B cell (primary cell): ENCODE measurements at regions not wholly inside any gene's neighbourhood (a gene's known extent, or its start where the extent isn't known, plus 50 kb on each side); places are given as distances from the start of the nearest gene placed in this dataset.

Experiments
- ATAC-seq: fragments of 200-7000 bp; cut with Tn5 transposase; one replicate; pipeline ENCODE4 v1.10.0; 2021; ENCODE audit warnings: low read depth, mild to moderate bottlenecking, moderate number of reproducible peaks, moderate library complexity
- CTCF ChIA-PET: fragments of 350-600 bp; sonication (Branson Sonifier 250); formaldehyde crosslinking; loops from one replicate; lab custom pipeline; 2021; ENCODE audit warnings: antibody characterized with exemption, inconsistent platforms; lab: Charles Lee
- POLR2A ChIA-PET: fragments of 350-600 bp; sonication (Branson Sonifier 250); formaldehyde crosslinking; loops from one replicate; lab custom pipeline; 2021; ENCODE audit warnings: antibody characterized with exemption; lab: Charles Lee
- DNase-seq: peaks from one replicate; pipeline ENCODE4 v3.0.0; 2013
- H2AFZ ChIP-seq: 2 replicates; pipeline ENCODE4 v1.6.1; 2012; ENCODE audit warnings: mild to moderate bottlenecking, low read depth, low read length; ENCODE audit not compliant: insufficient read depth, poor library complexity, severe bottlenecking
- H3K27ac ChIP-seq, 2 donors: 1 replicate in 1 of 2; 2 replicates in 1 of 2; pipeline ENCODE4 v1.5.1; 2012 to 2013; ENCODE audit warnings: low read length in 2 of 2, mild to moderate bottlenecking in 2 of 2, moderate library complexity in 1 of 2
- H3K27me3 ChIP-seq, 4 experiments: fragments of 200-600 bp in 1 of 4; sonication (generic) in 1 of 4; replicated peaks in 1 of 4; 1 replicate in 2 of 4; 2 replicates in 2 of 4; pipeline versions ENCODE4 v1.6.1 to v1.7.0; 2013 to 2016; ENCODE audit warnings: low read length in 3 of 4, mild to moderate bottlenecking in 2 of 4, mixed read lengths in 1 of 4, moderate library complexity in 1 of 4; ENCODE audit not compliant: insufficient read depth in 4 of 4, control insufficient read depth in 3 of 4; ENCODE audit errors: control extremely low read depth in 1 of 4
- H3K36me3 ChIP-seq, 2 experiments: replicated peaks in 1 of 2; 1 replicate in 1 of 2; 2 replicates in 1 of 2; pipeline versions ENCODE4 v1.6.1 to v1.7.1; 2013; ENCODE audit warnings: low read length in 1 of 2; ENCODE audit not compliant: insufficient read depth in 2 of 2, control insufficient read depth in 1 of 2; ENCODE audit errors: control extremely low read depth in 1 of 2, extremely low read depth in 1 of 2
- H3K4me1 ChIP-seq, 2 donors: fragments of 200-600 bp in 1 of 2; sonication (generic) in 1 of 2; 1 replicate in 1 of 2; 2 replicates in 1 of 2; pipeline versions ENCODE4 v1.5.1 to v1.6.1; 2013 to 2017; ENCODE audit warnings: low read length in 2 of 2; ENCODE audit not compliant: control insufficient read depth in 2 of 2, insufficient read depth in 2 of 2
- H3K4me2 ChIP-seq: replicated peaks from 2 replicates; pipeline ENCODE3; 2012; ENCODE audit warnings: mild to moderate bottlenecking, low read depth, low read length; ENCODE audit not compliant: poor library complexity, severe bottlenecking
- H3K4me3 ChIP-seq, 5 experiments: fragments of 200-600 bp in 1 of 5; sonication (generic) in 1 of 5; 1 replicate in 3 of 5; 2 replicates in 2 of 5; pipeline versions ENCODE4 v1.5.1 to v1.7.0; 2011 to 2016; ENCODE audit warnings: low read length in 4 of 5, mild to moderate bottlenecking in 4 of 5, low read depth in 2 of 5, control low read depth in 1 of 5, moderate library complexity in 1 of 5; ENCODE audit not compliant: insufficient read depth in 1 of 5; ENCODE audit errors: control extremely low read depth in 1 of 5, extremely low read depth in 1 of 5
- H3K79me2 ChIP-seq: fragments of 200-600 bp; sonication (generic); one replicate; pipeline ENCODE4 v1.6.0; 2016; ENCODE audit warnings: low read length; ENCODE audit not compliant: control insufficient read depth, insufficient read depth
- H3K9ac ChIP-seq: fragments of 200-600 bp; sonication (generic); 2 replicates; pipeline ENCODE4 v1.6.1; 2017; ENCODE audit warnings: mild to moderate bottlenecking, low read length, moderate library complexity
- H3K9me3 ChIP-seq, 3 donors: one replicate each; pipeline versions ENCODE4 v1.6.1 to v1.7.1; 2013; ENCODE audit warnings: low read length in 2 of 3; ENCODE audit not compliant: control insufficient read depth in 2 of 3, insufficient read depth in 1 of 3; ENCODE audit errors: control extremely low read depth in 1 of 3
- H4K20me1 ChIP-seq: 2 replicates; pipeline ENCODE4 v1.6.0; 2012; ENCODE audit warnings: mild to moderate bottlenecking, low read length; ENCODE audit not compliant: insufficient read depth, control insufficient read depth, poor library complexity, severe bottlenecking
- H3K27ac Mint-ChIP-seq: one replicate; pipeline ENCODE4 v1.8.0; 2021; ENCODE audit warnings: mixed read lengths
- H3K27me3 Mint-ChIP-seq: one replicate; pipeline ENCODE4 v1.8.0; 2021; ENCODE audit warnings: mixed read lengths
- H3K4me1 Mint-ChIP-seq: one replicate; pipeline ENCODE4 v1.8.0; 2021; ENCODE audit warnings: mixed read lengths
- H3K4me3 Mint-ChIP-seq: one replicate; pipeline ENCODE4 v1.8.0; 2021; ENCODE audit warnings: mixed read lengths
- H3K9me3 Mint-ChIP-seq: one replicate; pipeline ENCODE4 v1.8.0; 2022; ENCODE audit warnings: mixed read lengths; ENCODE audit not compliant: insufficient read depth
- CTCF ChIP-seq: fragments of 200-600 bp; IDR thresholded peaks from one replicate; pipeline ENCODE4 v1.8.0; 2022; ENCODE audit warnings: antibody characterized with exemption, mild to moderate bottlenecking
- EZH2 ChIP-seq: IDR thresholded peaks from 2 replicates; pipeline ENCODE4 v1.6.1; 2012; ENCODE audit warnings: borderline replicate concordance, low read depth, mild to moderate bottlenecking, moderate library complexity, low read length; ENCODE audit not compliant: insufficient read depth, poor library complexity, severe bottlenecking
- WGBS: methylation state at CpG from one replicate; pipeline ENCODE4 v1.1.5; 2013; ENCODE audit warnings: missing lambda C conversion rate; ENCODE audit not compliant: insufficient coverage; 5-methylcytosine and 5-hydroxymethylcytosine counted together
- intact Hi-C: fragments of 100-400 bp; cut with micrococcal nuclease; formaldehyde crosslinking; loops from one replicate; pipeline ENCODE4 v1.10.0; 2022

GRCh38 chr16:82328881-82329469 lies 159.0 kb upstream of the MPHOSPH6 start:
- Mint-ChIP-seq H3K4me3 (no peak overlapping the region), H3K9me3 (peaks cover 2% of the 10 kb centered on the region), H3K4me1 (no peaks in the 10 kb centered on the region), H3K27ac (no peak overlapping the region), H3K27me3 (peaks cover 13% of the 10 kb centered on the region)
- 55% methylated on average over 4 of the region's 5 CpGs for WGBS
- no peak for TF ChIP-seq EZH2
- no peak for TF ChIP-seq CTCF
- ChIA-PET CTCF (no interaction called here), POLR2A (no interaction called here)
- no peak overlapping the region for H3K9ac ChIP-seq
- H2AFZ ChIP-seq: no peak overlapping the region
- no peaks in the 10 kb centered on the region for H3K36me3 ChIP-seq
- no peaks in the 10 kb centered on the region for H3K4me1 ChIP-seq
- H3K4me2 ChIP-seq: no peak overlapping the region
- intact Hi-C loops: no loop called here
- peaks cover 0 to 4% (median 0%) of the 10 kb centered on the region in 4 experiments for H3K27me3 ChIP-seq
- ATAC-seq (no peak), DNase-seq (no peak)
- H3K27ac ChIP-seq: no peak overlapping the region
- H3K79me2 ChIP-seq: no peaks in the 10 kb centered on the region
- H4K20me1 ChIP-seq: no peaks in the 10 kb centered on the region
- H3K4me3 ChIP-seq: no peak overlapping the region
- peaks cover 0 to 3% (median 0%) of the 10 kb centered on the region in 3 donors for H3K9me3 ChIP-seq

- no peaks in the 10 kb centered on the region for H4K20me1 ChIP-seq
- no peak for ATAC-seq
Observed at GRCh38 chr16:82323171-82323570, 153.1 kb upstream of the MPHOSPH6 start.

More at GRCh38 chr16:82323171-82323570, 153.1 kb upstream of the MPHOSPH6 start:
- Mint-ChIP-seq H3K4me1 (no peaks in the 10 kb centered on the region), H3K9me3 (peaks cover 6% of the 10 kb centered on the region), H3K27me3 (peaks cover 7% of the 10 kb centered on the region), H3K27ac (no peak overlapping the region), H3K4me3 (no peak overlapping the region)
- H3K79me2 ChIP-seq: no peaks in the 10 kb centered on the region
- TF ChIP-seq EZH2: no peak
- no peak for TF ChIP-seq CTCF
- no peak overlapping the region for H3K4me3 ChIP-seq
- CTCF ChIA-PET: no interaction called here
- H3K36me3 ChIP-seq: no peaks in the 10 kb centered on the region
- DNase-seq: no peak
- peaks cover 3 to 7% (median 4%) of the 10 kb centered on the region in 3 donors for H3K9me3 ChIP-seq
- WGBS: no CpG with 5 or more reads among the region's 2 CpGs
- no peak overlapping the region for H3K27ac ChIP-seq
- intact Hi-C loops: no loop called here
- no peak overlapping the region for H3K9ac ChIP-seq
- H3K27me3 ChIP-seq: peaks cover 0 to 2% (median 0%) of the 10 kb centered on the region in 4 experiments
- no peak overlapping the region for H2AFZ ChIP-seq
- no peaks in the 10 kb centered on the region for H3K4me1 ChIP-seq
- no peak overlapping the region for H3K4me2 ChIP-seq
- POLR2A ChIA-PET: no interaction called here
